ENCODE measurements at regions not wholly inside any gene's neighbourhood (a gene's known extent, or its start where the extent isn't known, plus 50 kb on each side); places are given as distances from the start of the nearest gene placed in this dataset.

- FAIRE-seq (peak; percentile 93), DNase-seq (ENCODE audit: low read depth, low spot score) (peak; percentile 49)
- dilution Hi-C loops (cut with MboI; ENCODE audit: extremely low pct_ligation_motif_present, low sequenced_read_pairs), result no loop called here
- Histone ChIP-seq H3K9ac (ENCODE audit: control insufficient read depth, extremely low read depth, insufficient read depth, low read length) (no peak overlapping the region), H3K4me2 (ENCODE audit: control insufficient read depth, extremely low read depth, insufficient read depth, low read depth, low read length) (peak overlapping the region; percentile 40), H2AFZ (ENCODE audit: control insufficient read depth, low read length) (peak overlapping the region; percentile 67), H3K4me3 (ENCODE audit: control insufficient read depth in 2 of 3, extremely low read depth in 1 of 3, insufficient read depth in 2 of 3, low read depth in 1 of 3, low read length in 3 of 3) (no peak overlapping the region), H3K27me3 (ENCODE audit: control insufficient read depth, extremely low read depth, insufficient read depth, low read length) (no peaks in the 10 kb centered on the region), H3K36me3 (ENCODE audit: control insufficient read depth in 2 of 2, extremely low read depth in 1 of 2, insufficient read depth in 2 of 2, low read length in 2 of 2) (no peaks in the 10 kb centered on the region), H3K9me3 (ENCODE audit: control insufficient read depth, low read depth, low read length) (no peaks in the 10 kb centered on the region), H3K4me1 (ENCODE audit: control insufficient read depth, extremely low read depth, insufficient read depth, low read length) (peaks cover 41% of the 10 kb centered on the region), H4K20me1 (ENCODE audit: control insufficient read depth, extremely low read depth, insufficient read depth, low read length) (no peaks in the 10 kb centered on the region), H3K27ac (ENCODE audit: control insufficient read depth, insufficient read depth, low read length) (peak overlapping the region; percentile 73), H3K79me2 (ENCODE audit: control insufficient read depth, insufficient read depth, low read length) (no peaks in the 10 kb centered on the region), H3K9me1 (ENCODE audit: control insufficient read depth, extremely low read depth, insufficient read depth, low read length) (no peaks in the 10 kb centered on the region)
- no peak for TF ChIP-seq EZH2 (IDR thresholded peaks at IDR 0.05; ENCODE audit: low read length)
- no peak for TF ChIP-seq CTCF (optimal IDR thresholded peaks at IDR 0.05 in 1 of 3, IDR thresholded peaks at IDR 0.05 in 1 of 3, conservative IDR thresholded peaks at IDR 0.05 in 1 of 3; ENCODE audit: extremely low read depth in 1 of 3, insufficient read depth in 2 of 3, low read length in 3 of 3)
Measured at GRCh38 chr18:70423988-70424387, 135.1 kb downstream of the SOCS6 start.

- dilution Hi-C loops (cut with MboI; ENCODE audit: extremely low pct_ligation_motif_present, low sequenced_read_pairs), result no loop called here
- Histone ChIP-seq H3K9ac (ENCODE audit: control insufficient read depth, extremely low read depth, insufficient read depth, low read length) (peak overlapping the region; percentile 35), H3K4me1 (ENCODE audit: control insufficient read depth, extremely low read depth, insufficient read depth, low read length) (peaks cover 41% of the 10 kb centered on the region), H3K36me3 (ENCODE audit: control insufficient read depth in 2 of 2, extremely low read depth in 1 of 2, insufficient read depth in 2 of 2, low read length in 2 of 2) (no peaks in the 10 kb centered on the region), H3K9me3 (ENCODE audit: control insufficient read depth, low read depth, low read length) (no peaks in the 10 kb centered on the region), H3K4me2 (ENCODE audit: control insufficient read depth, extremely low read depth, insufficient read depth, low read depth, low read length) (peak overlapping the region; percentile 40), H3K4me3 (ENCODE audit: control insufficient read depth in 2 of 3, extremely low read depth in 1 of 3, insufficient read depth in 2 of 3, low read depth in 1 of 3, low read length in 3 of 3) (peak overlapping the region in 2 of 3 experiments; percentile 3 to 9), H4K20me1 (ENCODE audit: control insufficient read depth, extremely low read depth, insufficient read depth, low read length) (no peaks in the 10 kb centered on the region), H3K79me2 (ENCODE audit: control insufficient read depth, insufficient read depth, low read length) (no peaks in the 10 kb centered on the region), H3K27ac (ENCODE audit: control insufficient read depth, insufficient read depth, low read length) (peak overlapping the region; percentile 73), H3K27me3 (ENCODE audit: control insufficient read depth, extremely low read depth, insufficient read depth, low read length) (no peaks in the 10 kb centered on the region), H3K9me1 (ENCODE audit: control insufficient read depth, extremely low read depth, insufficient read depth, low read length) (no peaks in the 10 kb centered on the region), H2AFZ (ENCODE audit: control insufficient read depth, low read length) (peak overlapping the region; percentile 58)
- no peak for DNase-seq (ENCODE audit: low read depth, low spot score)
- no peak for TF ChIP-seq CTCF (optimal IDR thresholded peaks at IDR 0.05 in 1 of 3, IDR thresholded peaks at IDR 0.05 in 1 of 3, conservative IDR thresholded peaks at IDR 0.05 in 1 of 3; ENCODE audit: extremely low read depth in 1 of 3, insufficient read depth in 2 of 3, low read length in 3 of 3)
- peak; percentile 26 for FAIRE-seq
Measured at GRCh38 chr18:70423120-70423519, 134.3 kb downstream of the SOCS6 start.
